ENCODE measurements at regions not wholly inside any gene's neighbourhood (a gene's known extent, or its start where the extent isn't known, plus 50 kb on each side); places are given as distances from the start of the nearest gene placed in this dataset.

DNA sequence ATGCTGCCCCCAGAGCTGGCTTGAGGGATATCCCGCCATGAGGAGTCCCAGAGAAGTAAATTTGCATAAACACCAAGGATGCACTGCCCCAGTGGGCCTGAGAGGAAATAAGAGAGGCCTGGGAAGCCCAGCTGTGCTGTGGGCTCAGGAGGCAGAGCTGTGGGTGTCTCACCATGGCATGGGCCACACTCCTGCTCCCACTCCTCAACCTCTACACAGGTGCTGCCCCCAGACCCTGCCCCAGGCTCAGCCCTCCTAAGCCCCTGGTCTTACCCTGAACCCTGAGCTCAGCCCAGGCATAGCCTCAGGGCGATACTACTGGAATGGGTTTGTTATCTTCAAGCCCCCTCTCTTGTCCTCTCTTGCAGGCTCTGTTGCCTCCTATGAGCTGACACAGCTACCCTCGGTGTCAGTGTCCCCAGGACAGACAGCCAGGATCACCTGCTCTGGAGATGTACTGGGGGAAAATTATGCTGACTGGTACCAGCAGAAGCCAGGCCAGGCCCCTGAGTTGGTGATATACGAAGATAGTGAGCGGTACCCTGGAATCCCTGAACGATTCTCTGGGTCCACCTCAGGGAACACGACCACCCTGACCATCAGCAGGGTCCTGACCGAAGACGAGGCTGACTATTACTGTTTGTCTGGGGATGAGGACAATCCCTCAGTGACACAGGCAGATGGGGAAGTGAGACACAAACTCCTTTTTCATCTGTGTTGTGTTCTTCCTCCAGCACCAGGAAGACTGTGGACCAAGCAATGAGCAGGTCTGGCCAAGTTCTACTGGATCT, 59.9 kb downstream of the GGTLC2 start:
- TF ChIP-seq, protein P1, sequence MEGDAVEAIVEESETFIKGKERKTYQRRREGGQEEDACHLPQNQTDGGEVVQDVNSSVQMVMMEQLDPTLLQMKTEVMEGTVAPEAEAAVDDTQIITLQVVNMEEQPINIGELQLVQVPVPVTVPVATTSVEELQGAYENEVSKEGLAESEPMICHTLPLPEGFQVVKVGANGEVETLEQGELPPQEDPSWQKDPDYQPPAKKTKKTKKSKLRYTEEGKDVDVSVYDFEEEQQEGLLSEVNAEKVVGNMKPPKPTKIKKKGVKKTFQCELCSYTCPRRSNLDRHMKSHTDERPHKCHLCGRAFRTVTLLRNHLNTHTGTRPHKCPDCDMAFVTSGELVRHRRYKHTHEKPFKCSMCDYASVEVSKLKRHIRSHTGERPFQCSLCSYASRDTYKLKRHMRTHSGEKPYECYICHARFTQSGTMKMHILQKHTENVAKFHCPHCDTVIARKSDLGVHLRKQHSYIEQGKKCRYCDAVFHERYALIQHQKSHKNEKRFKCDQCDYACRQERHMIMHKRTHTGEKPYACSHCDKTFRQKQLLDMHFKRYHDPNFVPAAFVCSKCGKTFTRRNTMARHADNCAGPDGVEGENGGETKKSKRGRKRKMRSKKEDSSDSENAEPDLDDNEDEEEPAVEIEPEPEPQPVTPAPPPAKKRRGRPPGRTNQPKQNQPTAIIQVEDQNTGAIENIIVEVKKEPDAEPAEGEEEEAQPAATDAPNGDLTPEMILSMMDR (IDR thresholded peaks at IDR 0.05) = no peak
- no peak for TF ChIP-seq EZH2 (IDR thresholded peaks at IDR 0.05)
- TF ChIP-seq EZH2phosphoT487 (IDR thresholded peaks at IDR 0.05) = no peak

Measured in neural progenitor cell (in vitro differentiated cells).